ENCODE measurements at regions not wholly inside any gene's neighbourhood (a gene's known extent, or its start where the extent isn't known, plus 50 kb on each side); places are given as distances from the start of the nearest gene placed in this dataset.

DNA sequence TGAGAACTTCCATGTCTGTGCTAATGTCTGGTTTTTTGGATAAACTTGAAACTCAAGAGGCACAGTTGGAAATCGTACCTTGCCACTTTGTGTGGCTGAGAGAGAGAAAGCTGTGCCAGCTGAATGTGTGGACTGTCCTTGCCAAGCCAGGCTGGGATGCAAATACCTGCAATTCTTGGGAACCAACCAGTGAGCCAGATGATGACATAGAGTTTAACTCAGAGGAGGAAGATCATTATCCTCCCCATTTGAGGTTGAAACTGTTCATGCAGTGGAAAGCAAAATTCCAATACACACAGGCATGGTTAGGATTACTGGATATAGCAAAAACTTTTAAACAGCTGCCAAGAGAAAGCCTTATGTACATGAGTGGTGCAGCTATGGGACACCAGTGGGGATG is 451.4 kb upstream of the NPAP1 start:
- no peak for TF ChIP-seq ZNF274 (IDR thresholded peaks at IDR 0.05; ENCODE audit: insufficient read depth, insufficient read length)
- no peak for TF ChIP-seq RB1 (IDR thresholded peaks at IDR 0.05; ENCODE audit: borderline replicate concordance)
- TF ChIP-seq PAX8 (IDR thresholded peaks at IDR 0.05): no peak
- TF ChIP-seq MXI1 (IDR thresholded peaks at IDR 0.05; ENCODE audit: low read depth, low read length): no peak
- no peak for TF ChIP-seq EZH2 (IDR thresholded peaks at IDR 0.05; ENCODE audit: borderline replicate concordance, control insufficient read depth, low read depth, low read length)
- TF ChIP-seq, protein P1, sequence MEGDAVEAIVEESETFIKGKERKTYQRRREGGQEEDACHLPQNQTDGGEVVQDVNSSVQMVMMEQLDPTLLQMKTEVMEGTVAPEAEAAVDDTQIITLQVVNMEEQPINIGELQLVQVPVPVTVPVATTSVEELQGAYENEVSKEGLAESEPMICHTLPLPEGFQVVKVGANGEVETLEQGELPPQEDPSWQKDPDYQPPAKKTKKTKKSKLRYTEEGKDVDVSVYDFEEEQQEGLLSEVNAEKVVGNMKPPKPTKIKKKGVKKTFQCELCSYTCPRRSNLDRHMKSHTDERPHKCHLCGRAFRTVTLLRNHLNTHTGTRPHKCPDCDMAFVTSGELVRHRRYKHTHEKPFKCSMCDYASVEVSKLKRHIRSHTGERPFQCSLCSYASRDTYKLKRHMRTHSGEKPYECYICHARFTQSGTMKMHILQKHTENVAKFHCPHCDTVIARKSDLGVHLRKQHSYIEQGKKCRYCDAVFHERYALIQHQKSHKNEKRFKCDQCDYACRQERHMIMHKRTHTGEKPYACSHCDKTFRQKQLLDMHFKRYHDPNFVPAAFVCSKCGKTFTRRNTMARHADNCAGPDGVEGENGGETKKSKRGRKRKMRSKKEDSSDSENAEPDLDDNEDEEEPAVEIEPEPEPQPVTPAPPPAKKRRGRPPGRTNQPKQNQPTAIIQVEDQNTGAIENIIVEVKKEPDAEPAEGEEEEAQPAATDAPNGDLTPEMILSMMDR (IDR thresholded peaks at IDR 0.05 in 2 of 3, conservative IDR thresholded peaks at IDR 0.05 in 1 of 3; ENCODE audit: control insufficient read depth in 2 of 3, extremely low read depth in 1 of 3, insufficient read depth in 1 of 3, low read depth in 3 of 3, low read length in 3 of 3): no peak
- TF ChIP-seq NFIC (IDR thresholded peaks at IDR 0.05; ENCODE audit: low read depth, low read length): no peak
- no peak for TF ChIP-seq RAD21 (IDR thresholded peaks at IDR 0.05; ENCODE audit: insufficient read depth, low read depth, low read length)
- TF ChIP-seq ZZZ3 (IDR thresholded peaks at IDR 0.05; ENCODE audit: control insufficient read depth, insufficient read length, low read depth): no peak
- no peak for TF ChIP-seq HDAC2 (IDR thresholded peaks at IDR 0.05)
- no peak for TF ChIP-seq EGR1 (IDR thresholded peaks at IDR 0.05; ENCODE audit: borderline replicate concordance in 1 of 2, low read depth in 2 of 2, low read length in 2 of 2)

Data from GM12878 (cell line).